ENCODE measurements at regions not wholly inside any gene's neighbourhood (a gene's known extent, or its start where the extent isn't known, plus 50 kb on each side); places are given as distances from the start of the nearest gene placed in this dataset.

- Histone ChIP-seq H3K9ac (ENCODE audit: insufficient read depth, low read length, poor library complexity, severe bottlenecking) (no peak overlapping the region), H3K27ac (ENCODE audit: low read depth in 1 of 2, low read length in 2 of 2) (no peak overlapping the region), H3K79me2 (ENCODE audit: insufficient read depth, low read length) (no peaks in the 10 kb centered on the region), H2AFZ (ENCODE audit: insufficient read depth, low read depth, low read length, poor library complexity, severe bottlenecking) (no peak overlapping the region), H3K9me3 (replicated peaks in 1 of 2; ENCODE audit: control insufficient read depth in 1 of 2, insufficient read depth in 1 of 2, low read length in 2 of 2) (peaks cover 19% of the 10 kb centered on the region in 2 donors), H3K4me1 (ENCODE audit: control insufficient read depth in 1 of 2, insufficient read depth in 2 of 2, low read length in 2 of 2) (no peaks in the 10 kb centered on the region), H3K4me3 (replicated peaks in 1 of 3; ENCODE audit: low read depth in 2 of 3, low read length in 3 of 3) (no peak overlapping the region), H4K20me1 (ENCODE audit: insufficient read depth, low read length) (no peaks in the 10 kb centered on the region), H3K27me3 (ENCODE audit: control insufficient read depth in 2 of 2, insufficient read depth in 2 of 2, low read length in 2 of 2) (no peaks in the 10 kb centered on the region), H3K4me2 (replicated peaks; ENCODE audit: extremely low read depth, low read length, poor library complexity, severe bottlenecking) (no peak overlapping the region), H3K36me3 (replicated peaks in 1 of 2; ENCODE audit: control insufficient read depth in 1 of 2, insufficient read depth in 2 of 2, low read length in 2 of 2) (no peaks in the 10 kb centered on the region)
- TF ChIP-seq, protein P1, sequence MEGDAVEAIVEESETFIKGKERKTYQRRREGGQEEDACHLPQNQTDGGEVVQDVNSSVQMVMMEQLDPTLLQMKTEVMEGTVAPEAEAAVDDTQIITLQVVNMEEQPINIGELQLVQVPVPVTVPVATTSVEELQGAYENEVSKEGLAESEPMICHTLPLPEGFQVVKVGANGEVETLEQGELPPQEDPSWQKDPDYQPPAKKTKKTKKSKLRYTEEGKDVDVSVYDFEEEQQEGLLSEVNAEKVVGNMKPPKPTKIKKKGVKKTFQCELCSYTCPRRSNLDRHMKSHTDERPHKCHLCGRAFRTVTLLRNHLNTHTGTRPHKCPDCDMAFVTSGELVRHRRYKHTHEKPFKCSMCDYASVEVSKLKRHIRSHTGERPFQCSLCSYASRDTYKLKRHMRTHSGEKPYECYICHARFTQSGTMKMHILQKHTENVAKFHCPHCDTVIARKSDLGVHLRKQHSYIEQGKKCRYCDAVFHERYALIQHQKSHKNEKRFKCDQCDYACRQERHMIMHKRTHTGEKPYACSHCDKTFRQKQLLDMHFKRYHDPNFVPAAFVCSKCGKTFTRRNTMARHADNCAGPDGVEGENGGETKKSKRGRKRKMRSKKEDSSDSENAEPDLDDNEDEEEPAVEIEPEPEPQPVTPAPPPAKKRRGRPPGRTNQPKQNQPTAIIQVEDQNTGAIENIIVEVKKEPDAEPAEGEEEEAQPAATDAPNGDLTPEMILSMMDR (IDR thresholded peaks at IDR 0.05), result no peak
- Mint-ChIP-seq H3K27ac (no peak overlapping the region), H3K4me3 (no peak overlapping the region), H3K36me3 (no peaks in the 10 kb centered on the region), H3K4me1 (no peaks in the 10 kb centered on the region), H3K27me3 (ENCODE audit: low read depth in 3 of 3) (no peaks in the 10 kb centered on the region), H3K9me3 (peaks cover 8 to 20% (median 18%) of the 10 kb centered on the region in 7 donors)
- 86% methylated on average over 3 of the region's 11 CpGs for WGBS (ENCODE audit: insufficient coverage)
- intact Hi-C loops (cut with micrococcal nuclease), result no loop called here
- DNase-seq, result no peak
Measured at GRCh38 chr17:72191921-72192799, 71.3 kb downstream of the SOX9 start.

- H4K20me1 ChIP-seq (ENCODE audit: insufficient read depth, low read length), result no peaks in the 10 kb centered on the region
- Mint-ChIP-seq H3K27ac (no peak overlapping the region), H3K27me3 (ENCODE audit: low read depth in 3 of 3) (no peaks in the 10 kb centered on the region), H3K36me3 (no peaks in the 10 kb centered on the region), H3K4me1 (no peaks in the 10 kb centered on the region), H3K4me3 (no peak overlapping the region), H3K9me3 (peaks cover 9 to 23% (median 18%) of the 10 kb centered on the region in 7 donors)
- H3K27me3 ChIP-seq (ENCODE audit: control insufficient read depth in 2 of 2, insufficient read depth in 2 of 2, low read length in 2 of 2), result no peaks in the 10 kb centered on the region
- no peaks in the 10 kb centered on the region for H3K4me1 ChIP-seq (ENCODE audit: control insufficient read depth in 1 of 2, insufficient read depth in 2 of 2, low read length in 2 of 2)
- WGBS (ENCODE audit: insufficient coverage), result no CpG with 5 or more reads among the region's 4 CpGs
- no peak for DNase-seq
- TF ChIP-seq, protein P1 (IDR thresholded peaks at IDR 0.05), result no peak
- no peak overlapping the region for H3K4me2 ChIP-seq (replicated peaks; ENCODE audit: extremely low read depth, low read length, poor library complexity, severe bottlenecking)
- H3K79me2 ChIP-seq (ENCODE audit: insufficient read depth, low read length), result no peaks in the 10 kb centered on the region
- H3K9me3 ChIP-seq (replicated peaks in 1 of 2; ENCODE audit: control insufficient read depth in 1 of 2, insufficient read depth in 1 of 2, low read length in 2 of 2), result peaks cover 20 to 23% of the 10 kb centered on the region in 2 donors
- H3K9ac ChIP-seq (ENCODE audit: insufficient read depth, low read length, poor library complexity, severe bottlenecking), result no peak overlapping the region
- intact Hi-C loops (cut with micrococcal nuclease), result no loop called here
- H3K4me3 ChIP-seq (replicated peaks in 1 of 3; ENCODE audit: low read depth in 2 of 3, low read length in 3 of 3), result no peak overlapping the region
- H3K36me3 ChIP-seq (replicated peaks in 1 of 2; ENCODE audit: control insufficient read depth in 1 of 2, insufficient read depth in 2 of 2, low read length in 2 of 2), result no peaks in the 10 kb centered on the region
- no peak overlapping the region for H3K27ac ChIP-seq (ENCODE audit: low read depth in 1 of 2, low read length in 2 of 2)
- no peak overlapping the region for H2AFZ ChIP-seq (ENCODE audit: insufficient read depth, low read depth, low read length, poor library complexity, severe bottlenecking)
Measured at GRCh38 chr17:72192800-72193192, 72.0 kb downstream of the SOX9 start.
